DMS53 treated with DMSO at 0.1 percent for 48 hours (cell line): ENCODE measurements at regions not wholly inside any gene's neighbourhood (a gene's known extent, or its start where the extent isn't known, plus 50 kb on each side); places are given as distances from the start of the nearest gene placed in this dataset.
A peak's percentile ranks its signal among the peaks of the same experiment; 100 is the strongest.
"Not testable (repeated sequence)": the region's sequence is repeated elsewhere in the genome, so short reads cannot be mapped to it uniquely, and the experiment has no call there.

Experiments
- DNase-seq: peaks from one replicate; lab custom pipeline; 2025; ENCODE audit not compliant: unreplicated experiment; lab: John Stamatoyannopoulos, UW

DNA sequence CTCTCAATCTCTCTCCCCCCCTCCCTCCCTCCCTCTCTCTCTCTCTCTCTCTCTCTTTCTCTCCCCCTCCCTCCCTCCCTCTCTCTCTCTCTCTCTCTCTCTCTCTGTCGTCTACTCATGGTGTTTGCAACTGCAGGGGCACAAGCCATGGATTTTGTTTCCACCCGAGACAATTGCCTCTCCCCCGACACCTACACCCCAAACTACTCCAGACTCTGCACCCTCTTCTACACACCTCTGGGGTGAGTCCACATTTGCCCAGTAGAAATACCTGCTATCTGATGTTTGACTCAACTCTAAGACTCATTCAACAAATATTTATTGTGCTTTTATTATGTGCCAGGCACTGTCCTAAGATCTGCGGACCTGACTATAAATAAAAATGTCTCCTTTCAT, 93.7 kb downstream of the TMEM17 start:
- DNase-seq = no peak

DNA sequence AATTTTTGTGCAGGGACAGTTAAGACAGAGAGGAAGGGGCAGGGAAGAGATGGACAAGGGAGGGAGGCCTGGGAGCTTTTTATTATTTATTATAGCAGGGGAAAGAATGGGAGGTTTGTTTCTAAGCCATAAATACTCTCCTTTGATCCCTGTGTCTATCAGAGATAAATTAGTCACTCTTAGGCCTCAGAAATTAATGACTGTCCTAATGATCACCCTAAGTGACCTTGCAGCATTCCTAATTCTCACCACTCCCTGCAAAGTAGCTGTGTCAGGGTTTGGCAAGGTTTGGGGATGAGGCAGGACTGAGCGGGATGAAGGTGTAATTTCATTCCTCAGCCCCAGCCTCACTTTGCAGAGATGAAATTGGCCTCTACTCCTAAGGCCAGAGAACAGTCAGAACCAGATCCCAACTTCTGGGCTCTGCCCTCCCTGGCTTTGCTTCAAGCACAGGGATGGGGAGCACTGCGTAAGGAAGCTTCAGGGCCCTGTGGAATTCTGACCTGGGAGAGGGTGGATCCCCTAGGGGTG, 95.0 kb downstream of the TMEM17 start:
- DNase-seq = no peak

DNA sequence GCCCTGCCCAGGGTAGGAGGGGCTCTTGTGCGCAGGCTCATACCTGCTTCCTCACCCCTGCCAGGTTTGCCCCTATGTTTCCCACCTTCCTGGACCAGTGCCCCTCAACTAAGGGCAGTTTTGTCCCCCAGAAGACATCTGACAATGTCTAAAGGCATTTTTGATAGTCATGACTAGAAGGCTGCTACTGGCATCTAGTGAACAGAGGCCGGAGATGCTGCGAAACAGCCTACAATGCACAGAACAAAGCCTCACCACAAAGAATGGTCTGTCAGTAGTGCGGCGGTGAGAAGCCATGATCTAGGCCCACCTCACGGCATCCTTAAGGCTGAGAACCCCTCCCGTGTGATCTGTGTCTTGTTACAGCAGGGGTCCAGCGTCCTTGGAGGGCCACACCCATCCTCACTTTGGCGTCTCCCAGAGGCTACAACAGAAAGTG, 96.0 kb downstream of the TMEM17 start:
- no peak for DNase-seq

DNA sequence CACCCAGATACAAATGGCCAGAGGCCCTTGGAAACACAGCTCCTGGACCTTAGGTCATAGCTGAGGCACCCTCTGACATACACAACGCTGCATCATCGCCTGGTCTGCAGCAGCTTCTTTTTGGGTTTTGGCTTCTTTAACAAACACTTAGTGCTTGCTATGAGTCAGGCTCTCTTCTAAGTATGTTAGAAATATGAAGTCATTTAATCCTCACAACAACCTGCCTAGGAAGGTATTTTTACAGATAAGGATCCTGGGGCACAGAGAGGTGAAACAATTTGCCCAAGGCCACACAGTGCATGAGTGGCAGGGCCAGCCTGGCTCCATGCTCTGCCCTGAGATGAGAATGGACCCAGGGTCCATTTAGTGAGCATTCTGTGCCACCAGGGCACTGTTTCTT, 96.6 kb downstream of the TMEM17 start:
- DNase-seq = no peak

DNA sequence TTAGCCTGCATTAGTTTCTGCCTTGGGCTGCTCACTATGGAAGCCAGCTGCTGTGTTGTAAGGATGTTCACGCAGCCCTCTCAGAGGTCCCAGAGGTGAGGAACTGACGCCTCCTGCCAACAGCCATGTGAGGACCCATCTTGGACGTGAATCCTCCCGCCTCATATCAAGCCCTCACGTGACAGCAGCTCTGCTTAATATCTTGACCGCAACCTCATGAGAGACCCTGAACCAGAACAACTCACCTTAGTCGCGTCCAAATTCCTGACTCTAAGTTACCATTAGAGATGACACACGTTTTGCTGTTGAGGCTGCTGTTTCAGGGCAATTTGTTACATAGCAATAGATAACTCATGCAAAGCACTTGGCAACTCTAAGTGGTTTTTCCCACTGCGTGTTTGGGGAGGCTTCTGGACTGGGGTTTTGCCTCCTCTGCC, 97.7 kb downstream of the TMEM17 start:
- no peak for DNase-seq

DNA sequence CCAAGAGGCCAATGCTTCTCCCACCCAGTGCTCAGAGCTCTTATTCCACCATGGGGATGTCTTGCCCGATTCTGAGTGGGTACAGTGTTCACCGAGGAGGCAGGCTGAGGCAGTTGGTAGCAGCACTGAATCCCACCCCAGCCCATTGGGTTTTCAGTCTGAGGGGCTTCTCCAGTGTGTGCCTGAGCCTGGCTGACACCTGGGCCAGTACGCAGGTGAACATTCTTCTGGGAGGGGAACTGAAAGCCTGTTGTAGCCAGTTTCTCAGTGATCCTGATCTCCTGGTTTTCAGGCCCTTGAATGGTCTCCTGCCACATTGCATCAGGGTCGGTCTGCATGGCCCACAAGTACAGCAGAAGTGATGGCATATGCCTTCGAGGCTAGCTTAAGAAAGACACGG, 98.2 kb downstream of the TMEM17 start:
- no peak for DNase-seq

DNA sequence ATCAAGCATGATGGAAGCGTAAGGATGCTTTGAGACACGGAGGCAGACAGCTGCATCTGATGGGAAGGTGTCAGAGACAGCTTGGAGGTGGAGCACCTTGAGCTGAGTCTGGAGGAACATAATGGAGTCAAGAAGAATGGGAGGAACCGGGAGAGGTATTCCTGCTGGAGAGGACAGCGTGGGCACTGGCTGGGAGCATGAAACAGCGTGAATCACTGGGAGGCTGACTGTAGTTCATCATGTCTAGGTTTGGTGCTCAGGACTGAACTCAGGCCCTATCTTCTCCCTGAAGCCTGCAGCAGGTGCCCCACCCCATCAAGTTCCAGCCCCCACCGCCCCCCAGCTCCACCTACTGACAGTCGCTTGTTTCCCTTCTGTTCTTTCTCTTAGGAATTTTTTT, 98.6 kb downstream of the TMEM17 start:
- no peak for DNase-seq

DNA sequence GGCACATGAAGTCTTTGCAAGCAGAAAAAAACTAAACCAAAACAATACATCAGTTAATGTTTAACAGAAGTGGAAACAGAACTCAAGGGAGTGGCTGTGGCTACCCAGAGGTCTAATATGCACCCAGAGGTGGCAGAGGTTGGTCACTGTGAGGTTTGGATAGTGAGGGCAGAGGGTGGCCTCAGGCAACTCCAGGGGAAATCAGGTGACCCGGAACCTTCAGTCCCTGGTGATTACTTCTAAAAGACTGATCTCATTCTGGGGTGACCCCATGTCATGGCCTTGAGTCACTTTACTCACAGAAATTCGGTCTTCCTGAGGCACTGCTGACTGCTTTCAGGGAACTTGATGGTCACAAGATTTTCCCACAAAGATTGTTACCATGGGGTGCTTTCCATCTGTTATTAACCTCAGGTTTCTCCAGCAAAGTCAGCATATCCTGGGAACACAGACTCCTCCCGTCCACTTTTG, 99.4 kb downstream of the TMEM17 start:
- peak; percentile 54 for DNase-seq

DNA sequence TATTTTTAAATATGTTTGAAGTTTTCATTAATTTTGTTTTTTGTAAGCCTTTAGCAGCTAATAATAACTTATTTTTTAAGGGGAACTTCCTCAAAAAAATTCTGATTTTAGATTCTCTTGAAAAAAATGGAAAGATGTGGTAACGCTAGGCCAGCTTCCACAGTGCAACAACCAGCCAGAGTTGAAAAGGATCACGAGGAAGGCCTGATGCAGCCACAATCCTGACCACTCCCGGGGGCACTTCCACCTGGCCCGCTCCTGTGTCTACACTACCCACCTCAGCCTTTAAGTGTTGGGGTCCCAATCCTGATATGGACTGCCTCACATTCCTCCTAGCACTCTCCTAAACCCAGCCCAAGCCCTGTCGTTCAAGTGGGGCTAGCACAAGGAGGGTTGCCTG, 101.1 kb downstream of the TMEM17 start:
- no peak for DNase-seq

DNA sequence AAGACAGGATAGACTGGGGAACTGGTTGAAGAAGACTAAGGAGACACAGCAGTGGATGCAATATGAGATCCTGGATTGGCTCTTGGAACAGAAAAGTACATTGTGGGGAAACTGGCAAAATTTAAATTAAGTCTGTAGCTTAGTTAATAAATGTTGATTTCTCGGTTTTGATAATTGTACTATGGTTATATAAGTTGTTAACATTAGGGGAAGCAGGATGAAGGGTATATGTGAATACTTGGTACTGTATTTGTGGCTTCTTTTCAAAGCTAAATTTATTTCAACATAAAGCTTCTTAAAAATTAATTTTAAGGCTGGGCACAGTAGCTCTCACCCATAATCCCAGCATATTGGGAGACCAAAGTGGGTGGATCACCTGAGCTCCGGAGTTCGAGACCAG, 103.8 kb downstream of the TMEM17 start:
- DNase-seq = no peak

DNA sequence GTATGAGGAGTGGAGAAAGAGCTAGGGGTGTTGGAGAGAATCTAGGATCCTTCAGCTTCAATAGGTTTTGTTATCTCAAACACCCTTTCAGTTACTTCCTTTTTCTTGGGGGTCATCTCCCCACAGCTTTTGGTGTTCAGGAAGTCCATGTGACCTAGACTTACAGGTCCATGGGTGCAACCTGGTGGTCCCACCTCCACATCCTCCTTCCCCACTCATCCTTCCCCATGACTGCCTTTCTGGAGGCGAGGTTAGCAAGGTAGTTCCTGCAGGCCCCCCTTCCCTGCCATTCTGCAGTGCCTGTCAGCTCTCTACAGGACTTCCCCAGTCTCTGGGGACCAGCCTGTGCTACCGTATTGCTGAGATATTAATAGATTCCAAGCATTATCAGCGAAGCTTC, 107.6 kb downstream of the TMEM17 start:
- DNase-seq = no peak

DNA sequence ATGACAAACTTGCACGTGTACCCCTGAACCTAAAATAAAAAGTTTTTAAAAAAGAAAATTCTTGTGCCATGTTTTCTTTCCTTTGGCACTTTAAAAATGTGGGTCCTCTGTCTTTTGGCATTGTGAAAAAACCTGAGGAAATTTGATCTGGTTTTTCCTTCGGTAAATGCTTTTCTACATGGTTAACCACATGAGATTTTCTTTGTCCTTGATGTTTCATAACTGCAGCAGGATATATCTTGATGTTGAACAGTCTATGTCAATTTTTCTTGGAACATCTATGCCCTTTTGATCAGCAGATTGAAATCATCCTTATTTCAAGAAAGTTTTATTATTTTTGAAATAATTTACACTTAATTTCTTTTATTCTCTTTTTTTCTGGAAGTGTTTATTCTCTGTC, 109.1 kb downstream of the TMEM17 start:
- no peak for DNase-seq

DNA sequence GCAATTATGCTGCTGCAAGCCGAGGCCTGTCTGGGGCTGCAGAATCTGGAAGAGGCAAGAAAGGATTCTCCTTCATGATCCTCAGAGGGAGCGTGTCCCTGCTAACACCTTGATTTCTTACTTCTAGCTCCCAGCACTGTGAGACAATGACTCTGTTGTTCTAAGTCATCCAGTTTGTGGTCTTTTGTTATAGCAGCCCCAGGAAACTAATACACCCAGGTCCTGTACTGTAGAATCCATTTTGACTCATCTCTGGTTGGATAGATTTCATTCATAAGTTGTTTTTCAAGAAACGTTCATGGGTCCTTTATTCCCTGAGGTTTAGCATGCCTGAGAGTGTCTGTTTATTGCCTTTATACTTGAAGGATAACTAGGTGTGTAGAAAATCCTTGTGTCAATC, 112.7 kb downstream of the TMEM17 start:
- DNase-seq = no peak

DNA sequence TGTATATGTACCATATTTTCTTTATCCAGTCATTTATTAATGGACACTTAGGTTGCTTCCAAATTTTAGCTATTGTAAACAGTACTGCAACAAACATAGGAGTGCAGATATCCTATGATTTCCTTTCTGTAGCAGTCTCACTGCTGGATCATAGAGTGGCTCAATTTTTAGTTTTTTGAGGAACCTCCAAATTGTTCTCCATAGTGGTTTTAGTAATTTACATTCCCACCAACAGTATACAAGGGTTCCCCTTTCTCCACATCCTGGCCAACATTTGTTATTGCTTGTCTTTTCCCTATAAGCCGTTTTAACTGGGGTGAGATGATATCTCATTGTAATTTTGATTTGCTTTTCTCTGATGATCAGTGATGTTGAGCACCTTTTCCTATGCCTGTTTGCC, 114.3 kb downstream of the TMEM17 start:
- DNase-seq = no peak

DNA sequence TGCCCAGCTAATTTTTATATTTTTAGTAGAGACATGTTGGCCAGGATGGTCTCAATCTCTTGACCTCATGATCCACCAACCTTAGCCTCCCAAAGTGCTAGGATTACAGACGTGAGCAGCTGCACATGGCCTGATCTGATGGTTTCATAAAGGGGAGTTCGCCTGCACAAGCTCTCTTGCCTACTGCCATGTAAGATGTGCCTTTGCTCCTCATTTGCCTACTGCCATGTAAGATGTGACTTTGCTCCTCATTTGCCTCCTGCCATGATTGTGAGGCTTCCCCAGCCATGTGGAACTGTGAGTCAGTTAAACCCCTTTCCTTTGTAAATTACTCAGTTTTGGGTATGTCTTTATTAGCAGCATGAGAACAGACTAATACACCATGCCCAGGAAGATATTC, 119.6 kb downstream of the TMEM17 start:
- not testable (repeated sequence) for DNase-seq

DNA sequence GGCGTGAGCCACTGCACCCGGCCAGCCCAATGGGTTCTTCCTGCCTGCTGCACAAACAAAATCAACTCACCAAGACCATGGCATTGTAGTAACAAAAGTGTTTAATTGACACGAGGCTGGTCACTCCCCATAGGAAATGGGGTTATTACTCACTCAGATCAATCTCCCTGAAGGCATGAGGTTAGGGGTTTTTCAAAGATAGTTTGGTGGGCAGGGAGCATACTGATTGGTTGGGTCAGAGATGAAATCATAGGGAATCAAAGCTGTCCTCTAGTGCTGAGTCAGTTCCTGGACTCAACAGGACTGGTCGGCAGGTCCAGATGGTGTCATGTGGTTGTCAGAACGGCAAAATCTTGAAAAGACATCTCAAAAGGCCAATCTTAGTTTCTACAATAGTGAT, 122.1 kb downstream of the TMEM17 start:
- no peak for DNase-seq

DNA sequence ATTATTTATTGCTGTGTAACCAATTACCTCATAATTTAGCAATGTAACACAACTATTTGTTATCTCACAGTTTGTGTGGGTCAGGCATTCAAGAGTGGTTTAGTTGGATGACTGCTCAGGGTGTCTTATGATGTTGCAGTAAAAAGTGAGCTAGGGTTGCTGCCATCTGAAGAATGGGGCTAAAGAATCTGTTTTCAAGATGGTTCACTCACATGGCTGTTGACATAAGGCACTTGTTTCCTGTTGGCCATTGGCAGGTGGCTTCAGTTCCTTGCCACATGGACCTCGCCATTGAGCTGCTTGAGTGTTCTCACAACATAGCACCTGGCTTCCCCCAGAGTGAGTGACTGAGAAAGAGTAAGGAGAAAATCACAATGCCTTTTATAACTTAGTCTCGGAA, 123.2 kb downstream of the TMEM17 start:
- DNase-seq = peak; percentile 67

DNA sequence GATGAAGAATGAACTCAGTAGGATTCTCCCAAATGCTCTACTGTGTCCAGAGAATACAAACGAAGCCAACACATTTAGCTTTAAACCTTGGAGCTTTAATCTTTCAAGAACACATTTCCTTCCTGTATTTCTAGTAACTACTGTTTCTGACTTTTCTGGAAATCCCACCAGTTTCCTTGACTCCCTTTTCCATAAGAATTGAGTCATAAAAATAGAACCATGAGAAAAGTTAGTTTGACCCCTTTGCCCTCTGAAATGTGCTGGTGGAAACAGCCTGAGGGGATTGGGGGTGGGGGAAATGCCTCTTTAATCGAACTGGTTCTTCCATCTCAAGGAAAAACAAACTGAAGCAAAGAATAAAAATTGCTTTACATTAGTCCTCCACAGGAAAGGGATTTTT, 123.9 kb downstream of the TMEM17 start:
- DNase-seq = no peak

DNA sequence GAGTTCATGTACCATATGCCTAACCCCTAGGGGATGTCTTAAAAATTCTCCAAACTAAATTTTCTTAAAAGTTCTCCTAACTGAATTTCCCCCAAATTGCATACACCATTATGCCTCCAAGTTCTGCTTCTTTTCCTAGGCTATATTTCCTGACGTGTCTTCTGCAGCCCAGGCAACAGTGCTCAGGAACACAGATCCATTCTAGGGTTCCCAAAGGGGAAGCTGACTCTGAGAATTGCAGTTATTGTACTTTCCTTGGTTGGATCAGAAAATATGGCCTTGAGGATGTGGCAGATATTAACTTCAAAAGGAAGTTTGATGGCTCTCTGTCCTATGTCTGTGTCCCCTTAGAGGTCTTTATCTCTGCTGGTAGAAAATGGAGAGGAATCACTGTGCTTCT, 124.3 kb downstream of the TMEM17 start:
- no peak for DNase-seq

DNA sequence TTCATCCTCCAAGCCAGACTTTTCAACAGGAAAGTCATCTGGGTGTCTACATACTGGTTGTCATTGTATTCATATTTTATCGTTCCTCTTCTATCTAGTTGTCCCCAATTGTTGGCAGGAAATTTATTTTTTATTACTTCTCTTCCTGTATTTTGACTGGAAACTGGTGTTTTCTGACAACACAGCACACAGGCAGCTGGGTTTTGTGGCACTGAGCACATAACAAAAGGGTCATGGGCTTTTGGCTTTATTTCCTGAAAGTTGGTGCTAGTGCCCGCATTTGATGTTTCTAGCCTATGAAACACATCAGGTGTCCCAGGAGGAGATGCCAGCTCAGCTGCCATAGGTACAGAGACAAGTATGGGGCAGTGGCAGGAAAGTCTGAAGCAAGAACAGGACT, 126.4 kb downstream of the TMEM17 start:
- no peak for DNase-seq

DNA sequence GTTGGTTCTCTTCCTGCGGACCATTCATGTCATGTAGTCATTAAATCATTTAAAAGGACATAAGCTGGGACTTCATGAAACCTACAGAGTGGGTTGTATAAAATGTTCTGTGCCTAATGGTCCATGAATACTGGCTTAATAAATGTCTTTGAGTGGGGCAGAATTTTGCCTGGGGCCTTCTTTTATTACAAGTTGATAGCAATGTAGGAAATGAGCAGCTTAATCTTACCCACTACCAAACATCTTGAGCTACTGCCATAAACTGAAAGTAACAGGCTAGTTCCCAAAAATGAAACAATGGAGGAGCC, 130.9 kb downstream of the TMEM17 start:
- no peak for DNase-seq

DNA sequence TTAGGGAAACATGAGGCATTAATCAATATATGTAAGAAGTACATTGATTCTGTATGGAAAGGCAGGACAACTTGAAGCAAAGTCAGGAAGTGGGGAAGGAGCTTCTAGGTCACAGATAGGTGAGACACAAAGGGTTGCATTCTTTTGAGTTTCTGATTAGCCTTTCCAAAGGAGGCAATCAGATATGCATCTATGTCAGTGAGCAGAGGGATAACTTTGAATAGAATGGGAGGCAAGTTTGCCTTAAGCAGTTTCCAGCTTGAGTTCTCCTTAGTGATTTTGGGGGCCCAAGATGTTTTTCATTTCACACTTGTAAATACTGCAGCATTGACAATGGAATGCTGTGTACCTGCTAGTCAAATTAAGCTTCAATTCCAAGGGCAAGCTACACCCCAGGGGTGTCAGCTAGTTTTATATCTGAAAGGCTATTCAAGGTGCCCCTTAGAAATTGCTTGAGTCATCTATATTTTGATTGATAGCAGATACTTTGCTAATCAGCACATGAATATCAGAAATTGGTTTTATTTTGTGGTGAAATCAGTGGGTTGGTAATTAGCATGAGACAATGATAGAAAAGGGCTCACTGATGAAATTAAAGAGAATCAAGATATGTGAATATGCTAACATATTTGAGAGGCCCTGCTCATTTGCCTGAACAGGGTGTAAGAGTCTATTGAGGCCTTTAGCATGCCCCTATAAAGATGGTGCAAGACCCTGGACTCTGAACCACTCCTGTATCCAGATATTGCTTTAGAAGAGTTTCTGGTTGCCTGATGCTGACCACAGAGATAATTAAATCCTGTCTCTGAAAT, 131.5 kb downstream of the TMEM17 start:
- no peak for DNase-seq

DNA sequence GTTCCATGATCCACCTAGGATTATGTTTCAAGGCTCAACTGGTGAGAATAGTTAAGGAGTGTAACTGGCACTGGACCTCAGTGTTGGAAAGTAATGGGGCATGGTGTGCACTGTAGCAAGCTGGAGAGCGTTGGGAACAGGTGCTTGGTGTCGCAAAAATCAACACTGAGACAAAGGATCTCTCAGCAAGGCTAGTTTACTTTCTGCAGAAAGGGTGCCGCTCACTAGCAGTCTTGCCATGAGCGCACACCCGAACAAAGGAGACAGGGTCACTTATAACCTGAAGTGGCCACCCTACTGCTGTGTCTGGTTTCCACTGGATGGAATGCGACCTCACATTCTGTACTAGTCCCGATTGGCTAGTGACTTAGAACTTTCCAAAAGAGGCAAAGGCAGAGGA, 133.2 kb downstream of the TMEM17 start:
- DNase-seq = no peak
